ENCODE measurements at regions not wholly inside any gene's neighbourhood (a gene's known extent, or its start where the extent isn't known, plus 50 kb on each side); places are given as distances from the start of the nearest gene placed in this dataset.

GRCh38 chr4:177673985-177674489 lies 231.8 kb upstream of the AGA start:
- no peaks in the 10 kb centered on the region for H3K36me3 ChIP-seq (ENCODE audit: control insufficient read depth in 4 of 4, insufficient read depth in 4 of 4, low read length in 4 of 4)
- no peak for ATAC-seq (ENCODE audit: insufficient read depth, low FRiP score)
- H3K9me3 ChIP-seq (ENCODE audit: control insufficient read depth in 4 of 4, insufficient read depth in 3 of 4, low read length in 3 of 4), result peaks cover 0 to 2% (median 0%) of the 10 kb centered on the region in 4 donors
- no peak for TF ChIP-seq CTCF (IDR thresholded peaks at IDR 0.05; ENCODE audit: control extremely low read depth, extremely low read depth)
- no peaks in the 10 kb centered on the region for H3K27me3 ChIP-seq (ENCODE audit: control insufficient read depth in 3 of 3, insufficient read depth in 3 of 3, low read length in 2 of 3)
- H3K4me3 ChIP-seq, result no peak overlapping the region
- DNase-seq, result no peak
- H3K4me1 ChIP-seq (ENCODE audit: control insufficient read depth in 5 of 5, insufficient read depth in 5 of 5, low read length in 5 of 5), result no peaks in the 10 kb centered on the region
- no peak overlapping the region for H3K27ac ChIP-seq (ENCODE audit: low read depth in 1 of 2, low read length in 1 of 2)
- 85 to 88% methylated on average over 3 of the region's 3 CpGs for WGBS, 2 donors
- H3K9ac ChIP-seq (ENCODE audit: insufficient read depth in 1 of 2, low read length in 2 of 2), result no peak overlapping the region

GRCh38 chr4:177680308-177680707 lies 238.1 kb upstream of the AGA start:
- H3K4me1 ChIP-seq (ENCODE audit: control insufficient read depth in 5 of 5, insufficient read depth in 5 of 5, low read length in 5 of 5), result no peaks in the 10 kb centered on the region
- H3K27ac ChIP-seq (ENCODE audit: low read depth in 1 of 2, low read length in 1 of 2), result no peak overlapping the region
- no peak for TF ChIP-seq CTCF (IDR thresholded peaks at IDR 0.05; ENCODE audit: control extremely low read depth, extremely low read depth)
- no peaks in the 10 kb centered on the region for H3K9me3 ChIP-seq (ENCODE audit: control insufficient read depth in 4 of 4, insufficient read depth in 3 of 4, low read length in 3 of 4)
- WGBS, 2 donors, result 66% methylated on average over 2 of the region's 2 CpGs
- DNase-seq (no peak), ATAC-seq (ENCODE audit: insufficient read depth, low FRiP score) (no peak)
- no peaks in the 10 kb centered on the region for H3K36me3 ChIP-seq (ENCODE audit: control insufficient read depth in 4 of 4, insufficient read depth in 4 of 4, low read length in 4 of 4)
- no peaks in the 10 kb centered on the region for H3K27me3 ChIP-seq (ENCODE audit: control insufficient read depth in 3 of 3, insufficient read depth in 3 of 3, low read length in 2 of 3)
- no peak overlapping the region for H3K9ac ChIP-seq (ENCODE audit: insufficient read depth in 1 of 2, low read length in 2 of 2)
- H3K4me3 ChIP-seq, result no peak overlapping the region

- ATAC-seq (ENCODE audit: insufficient read depth, low FRiP score), result no peak
- Histone ChIP-seq H3K4me3 (no peak overlapping the region), H3K36me3 (ENCODE audit: control insufficient read depth in 4 of 4, insufficient read depth in 4 of 4, low read length in 4 of 4) (no peaks in the 10 kb centered on the region), H3K27ac (ENCODE audit: low read depth in 1 of 2, low read length in 1 of 2) (no peak overlapping the region), H3K4me1 (ENCODE audit: control insufficient read depth in 5 of 5, insufficient read depth in 5 of 5, low read length in 5 of 5) (no peaks in the 10 kb centered on the region), H3K9me3 (ENCODE audit: control insufficient read depth in 4 of 4, insufficient read depth in 3 of 4, low read length in 3 of 4) (no peaks in the 10 kb centered on the region), H3K27me3 (ENCODE audit: control insufficient read depth in 3 of 3, insufficient read depth in 3 of 3, low read length in 2 of 3) (no peaks in the 10 kb centered on the region), H3K9ac (ENCODE audit: insufficient read depth in 1 of 2, low read length in 2 of 2) (no peak overlapping the region)
- WGBS, 2 donors, result 88% methylated on average over 1 of the region's 1 CpG
- TF ChIP-seq CTCF (IDR thresholded peaks at IDR 0.05; ENCODE audit: control extremely low read depth, extremely low read depth), result no peak
- no peak for DNase-seq
Observed at GRCh38 chr4:177681902-177682301, 239.7 kb upstream of the AGA start.

- Histone ChIP-seq H3K27me3 (ENCODE audit: control insufficient read depth in 3 of 3, insufficient read depth in 3 of 3, low read length in 2 of 3) (no peaks in the 10 kb centered on the region), H3K4me1 (ENCODE audit: control insufficient read depth in 5 of 5, insufficient read depth in 5 of 5, low read length in 5 of 5) (no peaks in the 10 kb centered on the region), H3K4me3 (no peak overlapping the region), H3K9me3 (ENCODE audit: control insufficient read depth in 4 of 4, insufficient read depth in 3 of 4, low read length in 3 of 4) (no peaks in the 10 kb centered on the region), H3K36me3 (ENCODE audit: control insufficient read depth in 4 of 4, insufficient read depth in 4 of 4, low read length in 4 of 4) (no peaks in the 10 kb centered on the region), H3K27ac (ENCODE audit: low read depth in 1 of 2, low read length in 1 of 2) (no peak overlapping the region), H3K9ac (ENCODE audit: insufficient read depth in 1 of 2, low read length in 2 of 2) (no peak overlapping the region)
- no peak for TF ChIP-seq CTCF (IDR thresholded peaks at IDR 0.05; ENCODE audit: control extremely low read depth, extremely low read depth)
- ATAC-seq (ENCODE audit: insufficient read depth, low FRiP score) (no peak), DNase-seq (no peak)
Observed at GRCh38 chr4:177687117-177687516, 244.9 kb upstream of the AGA start.
